ENCODE measurements at regions not wholly inside any gene's neighbourhood (a gene's known extent, or its start where the extent isn't known, plus 50 kb on each side); places are given as distances from the start of the nearest gene placed in this dataset.

- DNase-seq (ENCODE audit: low read depth in 2 of 2) = peak in 1 of 2 donors; percentile 48
- no peak overlapping the region for H3K4me3 ChIP-seq (replicated peaks in 1 of 2; ENCODE audit: low read depth in 2 of 2, low read length in 2 of 2)
- TF ChIP-seq CTCF (IDR thresholded peaks at IDR 0.05; ENCODE audit: low read depth, low read length) = no peak
Observed at GRCh38 chr10:6671976-6672375, 91.9 kb upstream of the PRKCQ start.

GRCh38 chr10:6669269-6669859, 89.3 kb upstream of the PRKCQ start:
- no peak overlapping the region for H3K4me3 ChIP-seq (replicated peaks in 1 of 2; ENCODE audit: low read depth in 2 of 2, low read length in 2 of 2)
- peak; percentile 57 for TF ChIP-seq CTCF (IDR thresholded peaks at IDR 0.05; ENCODE audit: low read depth, low read length)
- DNase-seq (ENCODE audit: low read depth in 2 of 2) = peak; percentile 69 to 79

GRCh38 chr10:6667679-6668270, 87.7 kb upstream of the PRKCQ start:
- peak; percentile 53 to 66 for DNase-seq (ENCODE audit: low read depth in 2 of 2)
- TF ChIP-seq CTCF (IDR thresholded peaks at IDR 0.05; ENCODE audit: low read depth, low read length) = peak; percentile 52
- H3K4me3 ChIP-seq (replicated peaks in 1 of 2; ENCODE audit: low read depth in 2 of 2, low read length in 2 of 2) = no peak overlapping the region

- no peak for DNase-seq (ENCODE audit: low read depth in 2 of 2)
- H3K4me3 ChIP-seq (replicated peaks in 1 of 2; ENCODE audit: low read depth in 2 of 2, low read length in 2 of 2) = no peak overlapping the region
- TF ChIP-seq CTCF (IDR thresholded peaks at IDR 0.05; ENCODE audit: low read depth, low read length) = no peak
Observed at GRCh38 chr10:6667150-6667549, 87.1 kb upstream of the PRKCQ start.

- DNase-seq (ENCODE audit: low read depth in 2 of 2) = no peak
- no peak for TF ChIP-seq CTCF (IDR thresholded peaks at IDR 0.05; ENCODE audit: low read depth, low read length)
- no peak overlapping the region for H3K4me3 ChIP-seq (replicated peaks in 1 of 2; ENCODE audit: low read depth in 2 of 2, low read length in 2 of 2)
Observed at GRCh38 chr10:6665847-6666246, 85.8 kb upstream of the PRKCQ start.

- H3K4me3 ChIP-seq (replicated peaks in 1 of 2; ENCODE audit: low read depth in 2 of 2, low read length in 2 of 2) = no peak overlapping the region
- no peak for TF ChIP-seq CTCF (IDR thresholded peaks at IDR 0.05; ENCODE audit: low read depth, low read length)
- DNase-seq (ENCODE audit: low read depth in 2 of 2) = no peak
Observed at GRCh38 chr10:6660460-6660859, 80.4 kb upstream of the PRKCQ start.

- no peak for DNase-seq (ENCODE audit: low read depth in 2 of 2)
- no peak overlapping the region for H3K4me3 ChIP-seq (replicated peaks in 1 of 2; ENCODE audit: low read depth in 2 of 2, low read length in 2 of 2)
- no peak for TF ChIP-seq CTCF (IDR thresholded peaks at IDR 0.05; ENCODE audit: low read depth, low read length)
Observed at GRCh38 chr10:6659451-6659850, 79.4 kb upstream of the PRKCQ start.

All from cardiac fibroblast (primary cell).